CD1c-positive myeloid dendritic cell (primary cell): ENCODE measurements at regions not wholly inside any gene's neighbourhood (a gene's known extent, or its start where the extent isn't known, plus 50 kb on each side); places are given as distances from the start of the nearest gene placed in this dataset.

Experiments
- DNase-seq: peaks from one replicate; pipeline ENCODE4 v3.0.0-alpha.2; 2016; ENCODE audit errors: extremely low spot score

DNA sequence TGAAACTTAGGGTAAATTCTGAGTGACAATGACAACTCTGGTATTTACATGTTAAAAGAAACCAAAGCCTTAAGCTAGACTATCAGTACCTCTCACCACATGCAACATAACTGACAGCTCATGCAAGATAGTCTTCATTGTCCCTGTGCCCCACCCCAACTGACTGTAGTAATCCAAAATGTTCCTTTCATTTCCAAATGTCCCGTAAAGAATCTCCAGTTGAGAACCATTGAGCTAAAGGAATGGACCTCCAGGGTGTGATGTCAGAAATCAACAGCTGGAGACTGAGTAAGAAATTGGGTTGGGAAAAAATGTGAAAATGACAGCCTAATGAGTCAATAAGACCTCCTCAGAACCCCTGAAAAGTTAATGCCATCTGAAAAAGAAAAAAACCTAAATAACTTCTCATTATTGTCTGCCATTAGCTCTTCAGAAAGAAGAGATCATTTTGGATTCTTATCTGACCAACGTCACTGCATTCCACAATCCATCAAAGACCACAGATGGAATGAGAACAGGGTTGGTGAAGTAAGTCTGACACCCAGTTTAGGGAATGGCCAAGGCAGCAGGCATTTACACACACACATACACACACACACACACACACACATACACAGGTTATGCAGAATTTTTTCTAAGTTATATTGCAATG lies 51.7 kb upstream of the ACVR2A start:
- no peak for DNase-seq

DNA sequence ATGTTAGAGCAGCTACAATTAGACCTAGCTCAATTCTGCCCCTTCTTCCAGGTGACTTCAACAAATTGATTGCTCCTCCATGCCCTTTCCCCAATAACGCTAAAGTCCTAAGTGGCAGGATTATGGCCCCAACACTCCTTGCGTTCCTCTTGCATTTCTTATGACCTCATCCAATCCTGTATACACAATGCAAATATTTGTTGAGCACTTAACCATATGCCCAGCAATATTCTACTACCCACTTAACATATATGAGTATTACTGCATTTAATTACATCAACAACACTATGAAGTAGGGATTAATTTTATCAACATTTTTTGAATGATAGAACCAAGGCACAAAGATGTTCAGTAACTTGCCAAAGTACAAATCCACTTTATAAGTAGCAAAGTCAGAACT lies 54.2 kb upstream of the ACVR2A start:
- DNase-seq, result no peak

DNA sequence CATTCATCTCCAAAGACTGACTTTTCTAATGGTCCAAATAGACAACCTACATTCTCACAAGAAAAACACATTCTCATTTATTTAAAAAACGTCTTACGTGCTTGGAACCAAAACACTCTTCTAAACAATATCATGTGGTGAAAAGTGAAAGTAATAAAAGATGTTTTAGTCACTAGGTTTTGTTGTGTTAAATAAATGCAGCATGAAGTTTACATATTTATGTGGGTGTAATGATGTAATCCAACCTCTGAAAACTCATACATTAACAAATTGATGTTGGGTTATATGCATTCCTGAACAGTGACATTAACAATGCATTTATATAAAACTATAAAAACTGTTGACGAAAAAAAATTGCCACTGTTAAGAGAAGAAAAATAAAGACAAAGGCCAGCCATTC lies 55.1 kb upstream of the ACVR2A start:
- DNase-seq, result no peak

DNA sequence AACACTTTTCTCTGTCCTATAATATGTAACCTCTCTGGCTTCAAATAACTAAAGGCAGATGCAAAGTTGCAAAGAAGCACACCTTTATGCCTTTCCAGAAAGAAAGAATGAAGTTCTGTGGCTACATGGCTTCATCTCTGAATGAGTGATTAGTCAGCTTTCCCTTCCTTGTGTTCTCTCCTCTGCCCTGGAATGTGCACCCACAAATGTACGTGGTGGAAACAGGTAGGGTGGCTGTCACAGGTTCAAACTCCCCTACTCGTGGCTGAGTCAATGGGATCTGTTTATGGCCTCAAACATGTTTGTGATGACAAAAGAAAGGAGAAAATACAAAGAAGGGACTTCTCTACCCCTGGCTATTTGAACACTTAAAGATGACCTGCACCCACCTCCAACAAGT lies 55.5 kb upstream of the ACVR2A start:
- no peak for DNase-seq

DNA sequence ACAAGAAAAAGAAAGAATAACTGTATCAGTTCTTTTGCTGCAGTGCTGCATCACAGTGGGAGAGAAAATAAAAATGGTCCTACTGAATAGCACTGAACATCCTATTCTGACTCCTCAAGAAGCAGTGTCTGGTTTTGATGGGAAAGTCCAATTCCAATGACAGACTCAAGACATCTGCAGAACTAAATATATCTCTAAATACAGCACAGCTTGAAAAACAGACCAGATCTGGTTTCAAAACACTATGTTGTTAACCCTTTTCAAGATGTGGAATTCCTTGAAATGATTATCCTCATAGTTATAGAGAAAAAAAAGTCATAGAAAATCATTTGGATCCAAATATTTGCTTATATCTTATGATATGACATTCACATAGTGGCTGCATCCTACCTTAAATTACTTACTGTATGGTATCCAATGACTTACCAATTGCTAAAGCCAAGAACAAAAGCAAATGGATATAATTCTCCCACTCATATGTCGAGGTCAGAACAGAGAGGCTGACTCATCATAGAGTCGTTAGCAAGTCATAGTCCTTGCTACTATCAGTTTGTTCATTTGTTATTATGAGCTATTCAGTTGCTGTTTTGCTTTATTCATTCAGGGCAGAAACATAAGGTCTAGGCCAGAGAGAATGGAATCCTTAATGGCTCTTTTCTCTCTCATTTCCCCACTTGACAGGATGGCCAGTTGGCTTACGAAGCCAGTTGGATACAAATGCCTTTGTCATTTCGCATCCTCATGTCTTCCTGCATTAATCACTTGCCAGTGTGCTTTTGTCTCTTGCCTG lies 62.5 kb upstream of the ACVR2A start:
- DNase-seq, result no peak

DNA sequence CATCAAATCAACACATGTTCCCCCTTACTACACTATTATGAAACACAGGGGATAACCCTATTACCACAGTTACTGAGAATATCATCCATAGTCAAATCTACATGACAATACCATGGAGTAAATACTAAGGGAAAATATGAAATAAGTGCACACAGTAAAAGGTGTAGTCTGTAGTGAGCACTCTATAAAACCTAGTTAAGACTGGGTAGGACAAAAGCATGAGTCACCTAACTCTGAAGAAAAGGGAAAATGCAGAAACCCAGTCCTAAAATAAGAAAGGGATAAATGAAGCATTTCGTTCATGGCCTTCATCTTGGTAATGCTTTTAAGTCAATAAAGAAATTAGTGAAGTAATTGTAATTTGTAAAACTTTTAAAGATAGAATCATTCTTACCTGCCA lies 65.4 kb upstream of the ACVR2A start:
- DNase-seq, result no peak

DNA sequence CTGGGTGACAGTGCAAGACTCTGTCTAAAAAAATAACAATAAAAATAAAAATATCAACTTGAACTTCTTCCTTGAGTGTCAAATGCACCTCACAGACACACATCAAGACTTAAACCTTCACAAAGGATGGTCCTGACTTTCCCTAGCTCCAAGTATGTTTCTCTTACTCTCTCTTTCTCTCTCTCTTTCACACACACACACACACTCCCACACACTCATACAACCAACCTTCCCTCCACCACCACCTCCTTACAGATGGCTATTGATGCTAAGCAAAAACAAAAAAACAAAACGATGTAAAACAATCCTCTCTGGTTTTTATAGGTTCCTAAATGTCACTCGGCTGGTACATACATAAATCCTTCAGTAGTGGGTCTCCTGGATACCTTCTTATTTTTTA lies 67.4 kb upstream of the ACVR2A start:
- DNase-seq, result no peak

GRCh38 chr2:147774805-147775204 lies 70.0 kb upstream of the ACVR2A start:
- DNase-seq, result no peak

- no peak for DNase-seq
These were observed 71.3 kb upstream of the ACVR2A start for GRCh38 chr2:147773479-147773878.

- no peak for DNase-seq
These were observed 72.0 kb upstream of the ACVR2A start for GRCh38 chr2:147772781-147773180.

DNA sequence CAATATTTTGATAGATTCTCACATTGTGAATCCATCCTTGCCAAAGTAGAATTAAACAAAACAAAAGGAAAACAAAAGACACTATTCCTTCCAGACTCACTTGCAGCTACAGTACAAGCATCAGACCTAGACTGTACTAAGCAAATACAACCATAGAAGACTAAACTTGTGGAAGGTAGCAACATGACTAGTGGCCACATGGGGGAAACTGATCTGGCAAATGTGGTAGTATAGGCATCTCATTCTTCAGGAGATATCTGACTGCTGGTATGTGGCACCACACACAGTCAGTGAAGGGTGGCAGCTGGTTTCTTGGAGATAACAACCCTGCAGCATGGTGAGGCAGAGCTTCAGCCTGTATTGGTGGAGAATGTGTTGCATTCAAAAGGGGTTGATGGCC lies 81.0 kb upstream of the ACVR2A start:
- no peak for DNase-seq

DNA sequence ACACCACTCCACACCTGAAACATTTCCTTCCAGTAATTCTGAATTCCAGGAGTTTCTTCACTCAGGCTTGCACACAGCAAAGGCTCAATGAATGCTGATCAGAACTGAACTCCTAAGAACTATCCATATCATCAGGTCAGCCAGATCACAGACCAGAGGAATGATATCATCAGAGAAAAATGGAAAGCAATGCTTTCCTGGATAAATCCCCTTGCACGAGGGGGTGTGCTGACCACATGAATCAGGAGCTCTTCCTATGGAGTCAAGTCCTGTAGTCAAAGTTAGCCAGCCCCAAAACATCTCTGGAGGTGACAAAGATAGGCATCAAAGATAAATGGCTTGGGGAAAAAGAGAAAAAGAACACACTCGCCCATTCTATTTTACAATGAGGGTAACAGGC lies 83.8 kb upstream of the ACVR2A start:
- DNase-seq, result no peak

- no peak for DNase-seq
These were observed 85.3 kb upstream of the ACVR2A start for GRCh38 chr2:147759536-147759935.

DNA sequence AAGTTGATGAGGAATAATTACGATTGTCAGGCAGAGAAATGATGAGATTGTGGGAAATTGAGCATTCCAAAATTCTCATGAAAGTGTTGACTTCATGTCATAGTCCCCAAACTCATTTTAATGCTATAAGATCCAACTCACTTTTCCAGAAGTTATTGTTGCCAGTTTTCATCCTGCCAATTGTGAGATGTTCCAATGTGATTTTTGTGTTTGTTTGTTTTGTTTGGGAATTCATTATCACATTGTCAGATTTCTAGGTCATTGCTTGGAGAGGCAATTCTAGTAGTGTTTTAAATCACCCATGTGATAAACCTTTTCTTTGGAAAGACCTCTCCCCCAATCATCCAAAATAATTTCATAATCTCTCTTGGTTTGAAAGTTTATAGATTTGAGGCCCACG lies 86.0 kb upstream of the ACVR2A start:
- no peak for DNase-seq

DNA sequence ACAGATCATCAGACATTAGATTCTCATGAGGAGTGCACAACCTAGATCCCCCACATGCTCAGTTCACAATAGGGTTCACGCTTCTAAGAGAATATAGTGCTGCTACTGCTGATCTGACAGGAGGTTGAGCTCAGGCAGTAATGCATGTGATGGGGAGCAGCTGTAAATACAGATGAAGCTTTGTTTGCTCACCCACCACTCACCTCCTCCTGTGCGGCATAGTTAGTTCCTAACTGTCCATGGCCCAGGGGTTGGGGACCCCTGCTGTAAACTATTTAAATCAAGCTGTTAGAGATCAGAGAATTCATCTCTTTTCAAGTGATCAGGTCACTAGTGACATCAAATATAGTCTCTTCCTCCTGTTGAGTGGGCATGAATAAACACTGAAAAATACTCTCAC lies 88.8 kb upstream of the ACVR2A start:
- DNase-seq, result no peak

DNA sequence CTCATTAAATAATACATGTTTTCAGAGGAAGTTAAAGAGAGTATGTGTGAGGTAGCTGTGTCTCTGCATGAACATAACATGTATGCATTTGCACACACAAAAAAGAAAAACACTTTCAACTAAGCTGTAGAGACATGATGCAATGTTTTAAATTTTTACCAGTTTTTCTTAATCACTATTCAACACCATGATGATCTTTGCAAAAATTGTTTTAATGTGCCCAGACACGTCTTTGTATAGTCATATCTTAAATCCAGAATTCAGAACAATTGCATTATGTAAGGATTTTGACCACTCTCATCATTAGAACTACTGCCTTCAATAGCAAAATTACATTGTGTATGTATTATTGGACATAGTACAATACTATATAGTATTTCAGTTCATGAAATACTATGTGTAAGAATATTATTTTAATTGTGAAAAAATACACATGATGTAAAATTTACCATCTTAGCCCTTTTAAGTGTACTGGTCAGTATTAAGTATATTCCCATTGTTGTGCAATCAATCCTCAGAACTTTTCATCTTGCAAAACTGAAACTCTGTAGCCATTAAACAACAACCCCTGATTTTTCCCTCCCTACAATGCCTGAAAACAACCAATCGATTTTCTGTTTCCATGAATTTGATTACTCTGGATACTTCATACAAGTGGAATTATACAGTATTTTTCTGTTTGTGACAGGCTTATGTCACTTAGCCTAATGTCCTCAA lies 104.5 kb upstream of the ACVR2A start:
- DNase-seq, result no peak

DNA sequence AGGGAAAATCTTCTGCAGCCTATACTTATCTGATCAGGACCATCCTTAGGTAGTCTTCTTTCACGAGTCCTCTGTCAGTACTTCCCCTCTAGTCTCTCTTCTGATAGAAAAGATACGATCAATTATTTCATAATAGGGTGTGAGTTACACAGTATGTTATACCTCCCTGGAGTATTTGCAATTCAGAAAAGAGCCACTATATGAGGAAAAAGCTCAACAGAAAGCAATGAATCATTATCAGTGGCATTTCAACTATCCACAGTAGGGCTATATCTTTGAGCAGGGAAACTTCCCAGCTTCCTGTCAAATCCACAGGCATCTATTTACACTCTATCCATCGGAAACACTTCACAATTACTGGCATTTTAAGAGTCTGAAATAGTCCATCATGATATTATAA lies 105.3 kb upstream of the ACVR2A start:
- no peak for DNase-seq

DNA sequence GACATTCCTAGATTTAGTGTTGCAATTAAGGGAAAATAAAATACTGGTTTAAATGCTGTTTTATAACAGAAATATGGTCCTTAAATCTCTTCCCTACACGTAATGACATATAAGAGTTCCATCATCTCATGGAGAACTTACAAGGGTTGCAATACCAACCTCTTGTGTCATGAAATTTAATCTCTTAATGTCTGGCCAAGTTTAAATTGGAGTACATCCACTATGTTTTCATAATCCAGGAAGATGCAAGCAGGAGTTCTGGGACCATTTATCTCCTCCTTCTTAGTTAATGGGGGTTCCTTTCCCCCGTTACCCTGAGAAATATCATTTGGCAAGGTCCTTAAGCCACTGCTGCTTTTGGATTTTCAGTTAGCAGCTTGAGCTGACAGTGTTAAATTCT lies 126.0 kb upstream of the ACVR2A start:
- DNase-seq, result no peak

DNA sequence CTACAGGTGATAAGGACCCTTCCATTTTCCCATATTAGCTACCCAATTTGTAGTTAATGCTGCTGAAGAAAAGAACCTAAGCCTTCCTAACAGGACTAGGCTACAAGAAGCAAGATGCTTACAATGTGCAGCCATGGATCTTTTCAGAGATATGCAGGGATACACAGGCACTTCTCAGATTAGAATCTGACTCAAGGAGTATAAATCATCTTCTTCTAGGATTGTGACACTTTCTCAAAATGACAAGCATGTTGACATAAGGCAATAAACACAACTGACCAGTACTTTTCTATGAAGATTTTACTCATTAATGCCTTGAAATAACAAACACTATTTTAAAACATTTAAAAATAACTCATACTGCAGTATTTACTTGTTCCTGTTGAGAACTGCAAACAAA lies 127.9 kb upstream of the ACVR2A start:
- no peak for DNase-seq

DNA sequence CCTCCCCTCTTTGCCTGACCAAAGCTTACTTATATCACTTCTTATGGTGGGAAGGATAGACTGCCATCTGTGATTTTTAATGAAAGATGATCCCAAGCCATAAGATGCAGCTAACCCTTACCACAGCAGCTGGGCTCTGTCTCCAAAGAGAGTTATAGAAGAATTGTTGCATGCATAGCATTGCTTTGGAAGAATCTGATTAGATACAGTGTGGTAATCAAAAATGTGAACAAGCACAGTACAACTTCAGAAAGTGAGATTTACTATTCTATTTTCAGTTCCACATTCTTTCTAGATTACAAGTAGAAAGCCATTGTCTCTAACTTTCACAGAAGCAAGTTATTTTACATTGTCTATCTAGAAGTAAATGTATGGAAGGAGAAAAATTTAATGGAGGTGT lies 129.0 kb upstream of the ACVR2A start:
- no peak for DNase-seq

DNA sequence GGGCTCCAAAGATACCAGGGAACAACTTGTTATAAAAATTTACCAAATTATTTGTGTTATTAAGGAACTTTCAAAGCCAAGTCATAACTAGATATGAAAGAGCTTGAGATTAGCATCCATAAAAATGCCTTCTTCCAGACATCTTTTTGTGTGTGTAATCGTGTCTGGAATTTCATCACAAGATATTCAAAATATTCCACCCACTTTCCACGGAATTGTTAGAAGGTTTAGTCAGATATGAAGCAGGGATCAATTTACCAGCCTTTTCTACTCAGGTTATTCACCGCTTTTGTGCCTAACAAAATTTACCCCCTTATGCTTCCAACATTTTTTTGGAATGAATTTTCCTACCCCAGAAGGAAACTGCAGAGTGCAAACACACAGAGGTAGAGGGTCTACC lies 130.2 kb upstream of the ACVR2A start:
- no peak for DNase-seq

DNA sequence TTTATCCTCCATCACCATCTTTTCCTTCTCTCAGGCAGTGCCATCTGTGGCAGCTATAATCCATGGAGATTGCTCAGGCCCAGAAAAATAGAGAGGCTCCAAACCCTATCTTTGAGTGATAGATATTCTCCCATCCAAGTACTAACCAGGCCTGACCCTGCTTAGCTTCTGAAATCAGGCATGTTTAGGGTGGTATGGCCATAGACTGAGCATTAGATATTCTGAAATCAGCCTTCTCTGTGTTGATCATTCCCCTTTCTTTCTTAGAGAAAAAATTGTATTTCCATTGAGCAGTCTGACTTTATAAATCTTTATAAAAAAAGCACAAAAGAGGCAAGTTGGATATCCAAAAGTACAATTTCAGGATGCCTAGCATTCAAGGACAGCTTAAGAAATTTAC lies 131.5 kb upstream of the ACVR2A start:
- DNase-seq, result no peak

DNA sequence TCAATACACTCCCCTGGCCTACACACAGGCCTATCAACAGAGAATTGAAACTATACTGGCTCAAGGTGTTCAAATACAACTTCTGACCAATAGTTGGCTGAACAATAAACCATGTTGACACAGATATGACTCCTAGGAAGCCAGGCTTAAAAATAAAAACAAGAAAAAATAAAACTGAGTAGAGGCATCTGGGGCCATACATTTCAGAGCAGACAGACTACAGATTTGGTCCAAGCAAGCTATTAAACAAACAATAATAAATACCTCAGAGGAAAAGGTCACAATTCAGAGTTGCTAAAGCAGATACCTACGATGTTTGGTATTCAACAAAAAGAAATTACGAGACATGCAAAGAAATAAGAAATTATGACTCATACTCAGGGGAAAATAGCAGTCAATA lies 132.8 kb upstream of the ACVR2A start:
- DNase-seq, result no peak
